Fibroblast of upper back skin (primary cell): ENCODE measurements at regions not wholly inside any gene's neighbourhood (a gene's known extent, or its start where the extent isn't known, plus 50 kb on each side); places are given as distances from the start of the nearest gene placed in this dataset.

Source experiments
- DNase-seq: peaks from one replicate; pipeline ENCODE4 v3.0.0-alpha.2; 2013

DNA sequence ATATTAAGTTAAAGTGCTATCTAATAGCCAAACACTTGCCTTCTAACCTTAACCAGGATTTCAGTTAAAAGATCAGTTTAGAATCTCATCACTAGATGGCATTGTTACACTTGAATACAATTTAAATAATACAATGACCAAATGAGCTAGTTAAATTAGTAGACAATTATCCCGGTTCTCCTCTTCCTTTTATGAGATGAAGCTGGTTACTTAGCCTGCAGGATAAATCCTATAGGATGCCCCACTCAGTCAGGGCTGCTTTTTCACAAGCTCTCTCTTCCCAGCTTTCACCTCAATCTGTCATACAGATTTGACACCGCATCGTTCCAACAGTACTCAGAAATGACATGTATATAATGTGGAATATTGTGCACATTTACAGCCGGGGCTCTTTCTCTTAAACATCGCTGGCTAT lies 678.8 kb downstream of the KCNJ3 start:
- DNase-seq = peak; percentile 16

DNA sequence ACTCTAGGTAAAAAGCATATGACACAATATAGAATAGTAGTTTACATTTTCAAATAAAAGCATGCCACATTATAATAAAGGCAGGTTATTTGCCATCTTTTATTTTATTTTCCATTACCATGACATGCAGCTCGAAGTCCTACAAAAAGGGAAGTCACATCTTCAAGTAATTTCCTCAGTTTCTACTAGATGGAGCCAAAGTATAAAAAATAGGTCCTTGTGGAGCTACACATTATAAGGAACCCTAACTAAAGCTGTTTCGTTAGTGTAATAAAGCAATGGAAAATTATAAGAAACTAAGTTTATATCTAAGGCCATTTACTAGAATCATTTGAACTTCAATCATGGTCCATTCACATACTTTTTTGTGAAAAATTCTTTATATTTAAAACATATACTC lies 674.5 kb downstream of the KCNJ3 start:
- peak; percentile 10 for DNase-seq

DNA sequence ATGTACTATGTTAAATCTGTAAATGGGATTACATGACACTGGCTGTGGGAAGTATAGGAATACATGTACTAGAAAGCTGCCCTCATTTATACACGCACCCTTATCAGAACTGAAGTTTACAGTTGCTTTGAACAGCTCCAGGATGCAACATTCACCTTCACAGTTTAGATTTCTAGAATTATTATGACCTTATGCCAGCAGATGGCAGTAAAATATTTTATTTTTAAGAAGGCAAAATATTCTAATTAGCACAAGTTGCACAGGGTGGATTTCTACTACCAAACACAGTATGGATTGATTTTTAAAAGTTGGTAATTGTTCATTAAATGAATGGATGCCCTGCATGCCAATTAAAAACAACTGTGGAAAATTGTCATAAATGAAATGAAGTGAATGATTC lies 670.4 kb downstream of the KCNJ3 start:
- peak; percentile 1 for DNase-seq

DNA sequence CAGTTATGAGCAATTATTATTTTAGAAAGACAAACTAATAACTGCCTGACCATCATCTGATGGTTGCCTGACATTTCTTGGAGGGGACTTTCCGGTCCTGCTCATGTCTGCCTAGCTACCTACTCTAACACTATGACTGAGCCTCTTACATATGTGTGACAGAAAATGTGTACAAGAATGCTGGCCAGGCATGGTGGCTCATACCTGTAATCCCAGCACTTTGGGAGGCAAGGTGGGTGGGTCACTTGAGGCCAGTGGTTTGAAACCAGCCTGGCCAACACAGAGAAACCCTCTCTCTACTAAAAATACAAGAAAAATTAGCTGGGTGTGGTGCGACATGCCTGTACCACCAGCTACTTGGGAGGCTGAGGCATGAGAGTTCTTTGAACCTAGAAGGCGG lies 666.3 kb downstream of the KCNJ3 start:
- no peak for DNase-seq

DNA sequence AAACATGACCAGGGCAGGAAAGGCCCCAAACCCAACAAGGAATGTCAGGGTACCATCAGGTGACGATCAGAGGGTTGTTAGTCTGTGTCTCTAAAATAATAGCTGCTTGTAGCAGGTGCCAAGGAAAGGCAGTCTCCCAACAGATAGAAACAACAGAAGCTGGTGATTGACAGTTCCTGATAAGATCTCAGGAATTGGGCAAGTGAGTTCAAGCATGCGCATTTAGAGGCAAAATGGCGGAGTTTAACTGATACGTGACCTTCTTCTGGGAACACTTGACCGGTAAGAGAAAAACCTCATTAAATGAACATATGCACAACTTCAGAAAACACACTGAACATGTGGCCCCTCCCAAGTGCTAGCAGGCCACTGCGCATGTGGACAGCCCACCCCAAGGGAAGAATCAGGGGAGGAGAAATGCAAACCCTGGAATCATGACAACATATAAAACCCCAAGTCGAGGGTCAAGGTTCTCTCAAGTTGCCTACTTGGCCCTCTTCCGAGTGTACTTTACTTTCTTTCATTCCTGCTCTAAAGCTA lies 664.9 kb downstream of the KCNJ3 start:
- DNase-seq = no peak

DNA sequence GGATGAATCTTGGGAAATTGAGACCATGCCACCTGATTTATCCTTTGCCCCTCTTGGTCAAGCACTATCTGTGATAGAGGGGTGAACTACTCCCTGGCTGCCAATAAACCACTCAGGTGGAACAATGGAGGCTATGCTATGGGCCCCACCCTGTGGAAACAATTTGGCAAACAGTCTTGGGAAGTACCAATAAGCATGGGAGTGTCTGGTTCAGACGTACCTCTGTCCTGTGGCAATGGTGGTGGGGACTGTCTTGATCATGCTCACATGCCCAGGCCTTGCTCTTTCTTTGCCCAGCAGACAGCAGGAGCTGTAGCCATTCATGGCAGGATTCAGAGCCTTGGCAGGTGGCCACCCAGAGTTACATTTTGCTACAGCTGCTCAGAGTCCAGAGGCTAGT lies 658.7 kb downstream of the KCNJ3 start:
- DNase-seq = no peak

DNA sequence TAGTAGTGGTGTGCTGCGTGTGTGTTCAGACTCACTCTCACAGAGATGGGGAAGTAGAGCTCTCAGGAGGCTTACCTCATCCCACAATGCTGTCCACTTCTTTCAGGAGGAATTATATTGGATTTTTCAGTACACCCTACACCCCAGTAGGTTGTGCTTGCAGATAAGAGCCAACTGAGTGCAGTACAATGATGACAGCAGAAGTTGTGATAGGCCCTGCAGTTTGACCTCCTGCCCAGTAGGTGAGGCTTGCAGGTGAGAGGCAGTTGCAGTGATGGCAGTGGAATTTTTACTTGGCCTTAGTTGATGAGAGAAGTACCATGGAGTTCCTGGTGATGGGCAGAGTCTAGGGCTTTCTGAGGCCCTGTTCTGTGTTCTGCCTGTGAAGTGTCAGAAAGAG lies 657.8 kb downstream of the KCNJ3 start:
- DNase-seq = no peak

DNA sequence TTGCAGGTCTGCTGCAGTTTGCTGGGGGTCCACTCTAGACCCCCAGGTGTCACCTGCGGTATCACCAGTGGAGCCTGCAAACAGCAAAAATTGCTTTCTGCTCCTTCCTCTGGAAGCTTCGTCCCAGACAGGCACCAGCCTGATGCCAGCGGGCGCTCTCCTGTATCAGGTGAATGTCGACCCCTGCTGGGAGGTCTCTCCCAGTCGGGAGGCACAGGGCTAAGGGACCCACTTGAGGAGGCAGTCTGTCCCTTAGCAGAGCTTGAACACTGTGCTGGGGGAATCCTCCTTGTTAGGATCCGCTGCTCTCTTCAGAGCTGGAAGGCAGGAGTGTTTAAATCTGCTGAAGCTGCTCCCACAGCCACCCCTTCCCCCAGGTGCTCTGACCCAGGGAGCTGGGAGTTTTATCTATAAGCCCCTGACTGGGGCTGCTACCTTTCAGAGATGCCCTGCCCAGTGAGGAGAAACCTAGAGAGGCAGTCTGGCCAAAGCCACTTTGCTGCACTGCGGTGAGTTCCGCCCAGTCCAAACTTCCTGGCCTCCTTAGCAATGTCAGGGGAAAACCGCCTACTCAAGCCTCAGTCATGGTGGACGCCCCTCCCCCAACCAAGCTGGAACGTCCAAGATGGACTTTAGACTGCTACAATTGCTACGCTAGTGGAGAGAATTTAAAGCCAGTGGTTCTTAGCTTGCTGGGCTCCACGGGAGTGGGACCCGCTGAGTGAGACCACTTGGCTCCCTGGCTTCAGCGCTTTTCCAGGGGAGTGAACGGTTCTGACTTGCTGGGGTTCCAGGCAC lies 652.5 kb downstream of the KCNJ3 start:
- no peak for DNase-seq

DNA sequence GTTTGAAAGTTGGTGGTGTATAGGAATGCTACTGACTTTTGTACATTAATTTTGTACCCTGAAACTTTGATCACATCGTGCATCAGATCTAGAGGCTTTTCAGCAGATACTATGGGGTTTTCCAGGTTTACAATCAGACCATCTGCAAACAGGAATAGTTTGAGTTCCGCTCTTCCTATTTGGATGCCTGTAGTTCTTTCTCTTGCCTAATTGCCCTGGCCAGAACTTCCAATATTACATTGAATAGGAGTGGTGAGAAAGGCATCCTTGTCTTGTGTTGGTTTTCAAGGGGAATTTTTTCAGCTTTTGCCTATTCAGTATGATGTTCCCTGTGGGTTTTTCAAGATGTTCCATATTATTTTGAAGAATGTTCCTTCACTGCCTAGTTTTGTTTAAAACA lies 633.5 kb downstream of the KCNJ3 start:
- no peak for DNase-seq

DNA sequence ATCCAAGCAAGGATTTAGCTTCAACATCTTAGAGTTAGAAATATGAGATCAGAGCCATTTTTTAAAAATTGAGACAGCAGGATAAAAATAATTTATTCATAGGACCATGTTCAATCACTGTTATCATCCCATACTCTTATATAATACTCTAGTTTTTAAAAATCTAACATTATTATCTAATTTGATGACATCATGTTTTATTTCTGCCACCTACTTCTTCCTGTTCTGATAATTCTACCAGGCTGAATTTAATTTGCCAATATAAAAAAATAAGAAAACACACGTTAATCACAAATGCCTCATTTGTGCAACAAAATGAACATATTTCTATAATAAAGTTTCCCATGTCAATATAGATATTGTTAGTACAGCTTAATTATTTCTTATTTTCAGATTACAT lies 621.7 kb downstream of the KCNJ3 start:
- no peak for DNase-seq

DNA sequence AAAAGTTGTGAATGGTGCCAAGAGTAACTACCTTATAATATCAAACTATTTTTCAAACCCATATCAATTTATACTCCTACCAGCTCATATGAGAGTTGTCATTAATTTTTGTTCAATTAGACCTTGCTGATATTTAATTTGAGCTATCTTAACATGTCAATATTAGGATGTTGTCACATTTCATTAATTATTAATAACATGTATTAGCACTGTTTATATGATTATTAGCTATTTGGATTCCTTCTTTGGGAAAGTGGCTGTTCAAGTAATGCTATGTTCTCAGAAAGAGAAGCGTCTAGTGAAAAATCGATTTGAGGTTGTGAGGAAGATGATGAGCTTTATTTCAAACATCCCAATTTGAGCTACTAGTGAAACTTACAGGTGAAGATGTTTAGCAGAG lies 620.2 kb downstream of the KCNJ3 start:
- no peak for DNase-seq

DNA sequence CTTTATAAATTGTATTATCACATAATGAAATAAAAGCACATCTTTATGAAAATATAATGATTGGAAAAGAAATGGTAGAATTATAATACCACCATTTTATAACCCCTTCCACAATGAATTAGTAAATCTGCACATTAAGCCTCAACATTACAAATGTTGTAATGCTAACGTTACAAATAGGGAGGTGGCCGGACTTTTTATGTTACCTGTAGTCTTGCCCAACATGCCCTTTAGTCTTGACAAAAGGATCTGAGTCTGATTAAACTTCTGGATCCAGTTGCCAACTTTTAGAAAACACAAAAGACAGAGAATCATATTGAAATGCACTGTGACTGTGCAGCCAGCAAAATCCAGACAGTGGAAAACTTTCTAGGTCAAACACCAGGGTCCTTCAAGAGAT lies 617.3 kb downstream of the KCNJ3 start:
- no peak for DNase-seq

DNA sequence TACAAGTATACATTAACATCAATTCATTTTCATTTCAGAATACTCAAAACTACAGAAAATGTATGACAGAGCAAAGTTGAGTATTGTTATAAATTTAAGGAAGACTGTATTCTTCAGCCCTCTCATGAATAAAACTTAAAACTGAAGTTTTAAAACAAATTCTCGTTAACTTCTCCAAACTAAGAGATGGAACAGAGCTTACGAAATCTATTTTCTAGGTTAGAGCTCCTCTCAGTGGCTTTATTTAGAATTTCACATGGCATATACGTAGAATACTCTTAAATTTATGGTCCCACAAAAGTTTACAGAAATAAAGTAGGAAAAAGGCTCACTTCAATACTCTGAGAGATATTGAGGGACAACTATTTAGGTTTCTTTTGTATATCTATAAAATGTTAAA lies 612.1 kb downstream of the KCNJ3 start:
- peak; percentile 7 for DNase-seq

DNA sequence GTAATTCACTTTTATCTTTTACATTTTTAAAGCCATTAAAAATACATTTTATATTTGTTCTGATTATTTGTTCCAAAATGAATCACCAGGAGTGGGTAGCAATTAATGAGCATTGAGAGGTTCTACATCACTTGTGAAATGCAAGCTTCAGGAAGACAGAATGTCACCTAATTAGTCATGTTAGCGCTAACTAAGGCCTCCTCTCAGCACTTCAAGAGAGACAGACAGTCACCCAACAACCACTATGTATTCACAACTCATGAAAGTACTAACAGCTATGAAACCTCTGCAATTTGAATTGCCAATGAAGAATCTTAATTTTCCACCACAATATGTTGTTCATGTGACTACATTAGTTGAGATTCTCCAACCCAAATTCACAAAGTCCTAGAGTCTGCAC lies 611.0 kb downstream of the KCNJ3 start:
- DNase-seq = no peak

DNA sequence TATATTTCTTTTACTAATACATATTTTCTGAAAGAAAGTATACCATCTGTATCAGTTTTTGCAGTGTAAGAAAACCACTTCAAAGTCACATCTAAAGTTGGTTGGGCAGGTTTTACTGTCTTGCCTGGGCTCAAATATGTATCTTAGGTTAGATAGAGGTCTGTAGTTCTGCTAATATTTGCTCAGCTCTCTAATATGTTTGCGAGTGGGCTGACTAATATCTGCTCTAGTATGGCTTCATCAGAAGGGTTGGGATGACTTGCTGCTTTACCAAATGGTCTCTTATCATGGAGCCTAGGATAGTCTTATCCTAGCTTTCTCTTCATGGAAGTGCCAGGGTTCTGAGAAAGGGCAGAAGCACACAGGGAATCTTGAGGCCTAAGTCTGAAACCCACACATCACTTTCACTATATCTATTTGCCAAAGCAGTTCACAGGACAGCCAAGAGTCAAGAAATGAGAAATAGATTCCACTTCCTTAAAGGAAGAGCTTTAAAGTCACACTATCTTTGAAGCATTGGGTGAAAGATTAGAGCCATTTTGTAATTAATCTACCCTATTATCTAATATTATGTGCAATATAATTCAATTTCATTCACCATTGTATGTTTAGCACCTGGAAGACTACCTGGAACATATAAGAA lies 610.0 kb downstream of the KCNJ3 start:
- no peak for DNase-seq

DNA sequence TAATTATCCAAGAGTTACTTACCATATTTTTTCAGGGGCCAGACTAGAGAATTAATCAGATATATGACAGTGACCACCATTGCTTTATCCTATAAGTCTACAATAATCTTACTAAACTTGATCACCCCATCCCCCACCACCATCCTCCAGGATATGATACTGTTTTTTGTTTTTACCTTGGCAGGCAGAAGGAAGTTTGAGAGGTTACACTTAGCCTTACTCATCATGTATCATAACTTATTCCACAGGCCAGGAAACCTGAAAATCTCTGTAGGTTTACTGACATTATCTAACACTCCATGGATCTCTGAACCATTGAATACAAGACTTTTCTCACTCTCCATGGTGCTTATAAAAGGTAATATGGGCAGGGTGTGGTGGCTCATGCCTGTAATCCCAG lies 602.7 kb downstream of the KCNJ3 start:
- DNase-seq = no peak

DNA sequence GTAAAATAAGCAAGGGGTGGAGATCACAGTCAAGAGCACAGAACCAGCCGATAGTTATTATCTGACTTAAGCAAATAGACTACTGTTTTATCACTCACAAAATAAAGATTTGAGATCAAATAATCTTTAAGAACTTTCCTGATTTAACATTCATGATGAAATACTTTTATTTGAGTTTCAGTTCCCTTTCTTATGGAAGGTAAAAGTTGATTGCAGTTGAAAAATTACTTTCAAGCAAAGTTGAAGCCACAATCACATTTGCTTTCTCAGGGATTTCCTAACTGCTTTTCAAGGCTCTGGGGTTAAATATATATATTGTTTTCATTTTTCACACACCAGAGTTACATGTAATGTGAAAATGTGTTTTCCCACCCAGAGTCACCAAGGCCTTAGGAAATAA lies 599.5 kb downstream of the KCNJ3 start:
- DNase-seq = no peak

DNA sequence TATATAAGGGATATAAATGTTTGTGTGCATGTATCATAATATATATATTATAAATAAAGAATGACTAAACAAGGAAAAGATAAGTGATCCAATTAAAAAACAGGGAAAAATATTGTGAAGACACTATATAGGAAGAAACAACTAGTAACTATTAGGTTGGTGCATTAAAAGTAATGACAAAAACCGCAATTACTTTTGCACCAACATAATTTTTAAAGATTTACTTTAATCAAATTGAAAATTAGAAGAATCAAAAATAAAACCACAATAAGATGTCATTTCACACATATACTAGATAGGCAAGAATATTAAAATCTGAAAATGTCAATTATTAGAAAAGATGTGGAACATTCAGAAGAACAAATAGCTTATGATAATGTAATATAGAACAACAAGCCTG lies 595.9 kb downstream of the KCNJ3 start:
- no peak for DNase-seq

DNA sequence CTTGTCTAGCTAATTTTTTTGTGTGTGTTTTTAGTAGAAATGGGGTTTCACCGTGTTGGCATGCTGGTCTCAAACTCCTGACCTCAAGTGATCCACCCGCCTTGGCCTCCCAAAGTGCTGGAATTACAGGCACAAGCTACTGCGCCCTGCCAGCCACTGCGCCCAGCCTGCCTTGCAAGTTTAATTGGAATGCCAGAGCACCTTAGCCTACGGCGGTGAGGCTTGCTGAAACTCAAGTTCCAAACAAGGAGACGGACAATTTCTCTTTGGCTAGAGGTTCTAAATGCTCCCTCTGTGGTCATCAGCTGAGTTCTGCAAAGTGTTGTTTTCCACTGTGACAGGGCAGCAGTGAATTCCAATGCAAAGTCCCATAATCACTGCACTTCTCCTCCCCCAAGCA lies 583.4 kb downstream of the KCNJ3 start:
- no peak for DNase-seq

DNA sequence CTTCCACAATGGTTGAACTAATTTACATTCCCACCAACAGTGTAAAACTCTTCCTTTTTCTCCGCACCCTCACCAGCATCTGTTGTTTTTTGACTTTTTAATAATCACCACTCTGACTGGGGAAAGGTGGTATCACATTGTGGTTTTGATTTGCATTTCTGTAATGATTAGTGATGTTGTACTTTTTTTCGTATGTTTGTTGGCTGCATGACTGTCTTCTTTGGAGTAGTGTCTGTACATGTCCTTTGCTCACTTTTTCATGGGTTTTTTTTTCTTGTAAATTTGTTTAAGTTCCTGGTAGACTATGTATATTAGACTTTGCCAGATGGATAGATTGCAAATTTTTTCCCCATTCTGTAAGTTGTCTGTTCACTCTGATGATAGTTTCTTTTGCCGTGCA lies 574.8 kb downstream of the KCNJ3 start:
- no peak for DNase-seq

DNA sequence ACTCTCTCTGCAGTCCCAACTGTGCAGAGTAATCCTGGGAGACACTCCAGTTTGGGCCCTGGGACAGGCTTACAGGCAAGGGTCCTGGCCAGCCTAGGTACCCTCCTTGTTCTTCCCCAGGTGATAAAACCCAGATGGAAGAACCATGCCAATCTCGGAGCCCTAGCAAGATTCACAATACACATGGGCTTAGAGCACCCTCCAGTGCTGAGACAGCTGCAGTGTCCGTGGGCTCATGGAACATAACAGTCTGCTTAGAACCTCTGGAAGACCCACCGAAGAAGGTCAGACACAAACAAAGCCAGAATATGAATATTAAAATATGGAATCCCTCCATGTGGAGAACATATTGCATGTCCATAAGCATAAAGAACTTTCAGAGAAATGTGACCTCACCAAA lies 568.1 kb downstream of the KCNJ3 start:
- DNase-seq = no peak

DNA sequence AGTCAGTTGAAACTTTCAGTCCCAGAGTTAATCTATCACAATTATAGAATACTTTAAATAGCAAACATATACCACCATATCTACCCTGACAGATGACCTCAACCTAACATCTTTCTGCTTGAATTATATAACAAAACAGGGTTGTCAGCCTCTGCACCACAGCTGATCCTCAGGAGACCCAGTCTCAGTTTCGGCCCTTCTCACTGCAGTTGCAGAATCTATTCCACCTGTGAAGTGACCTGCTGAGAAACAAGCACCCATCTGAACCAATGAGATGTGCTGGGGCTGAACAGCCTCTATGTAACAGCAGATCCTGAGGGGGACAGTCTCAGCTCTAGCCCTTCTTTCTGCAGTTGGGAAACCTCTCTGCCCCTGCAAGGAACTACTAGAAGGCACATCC lies 567.6 kb downstream of the KCNJ3 start:
- no peak for DNase-seq

DNA sequence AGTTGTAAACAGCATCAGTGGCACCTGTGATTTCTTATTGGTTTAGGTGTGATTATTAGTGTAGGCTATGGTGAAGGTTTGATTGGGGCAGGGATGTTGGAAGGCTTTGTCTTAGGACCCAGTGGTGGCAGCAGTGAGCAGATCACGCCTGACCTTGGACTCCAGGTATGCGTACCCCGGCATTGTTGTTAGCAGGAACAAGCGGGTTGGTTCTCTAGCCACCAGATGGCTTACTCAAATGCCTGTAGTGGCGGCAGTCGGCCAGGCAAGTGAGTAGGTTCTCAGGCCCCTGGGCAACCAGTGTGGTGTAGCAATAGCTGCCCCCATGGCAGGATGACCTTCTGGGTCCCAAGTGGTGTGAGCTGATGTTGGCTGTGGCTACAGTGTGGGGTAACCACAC lies 558.3 kb downstream of the KCNJ3 start:
- DNase-seq = no peak

DNA sequence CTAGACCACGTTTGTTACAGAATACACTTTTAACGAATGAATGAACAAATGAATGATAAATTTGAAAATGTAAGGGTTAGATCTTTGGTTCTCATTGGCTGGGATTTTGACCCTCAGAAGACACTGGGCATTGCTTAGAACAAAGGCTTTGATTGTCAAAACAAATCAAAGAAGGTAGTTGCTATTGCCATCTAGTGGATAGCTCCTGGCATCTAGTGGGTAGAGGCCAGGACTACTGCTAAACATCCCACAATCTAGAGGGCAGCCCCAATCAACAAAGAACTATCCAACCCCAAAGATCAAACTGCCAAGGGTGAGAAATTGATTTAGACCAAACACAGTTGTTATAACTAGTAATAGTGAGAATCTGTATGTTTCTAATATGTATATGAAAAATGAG lies 552.3 kb downstream of the KCNJ3 start:
- no peak for DNase-seq

DNA sequence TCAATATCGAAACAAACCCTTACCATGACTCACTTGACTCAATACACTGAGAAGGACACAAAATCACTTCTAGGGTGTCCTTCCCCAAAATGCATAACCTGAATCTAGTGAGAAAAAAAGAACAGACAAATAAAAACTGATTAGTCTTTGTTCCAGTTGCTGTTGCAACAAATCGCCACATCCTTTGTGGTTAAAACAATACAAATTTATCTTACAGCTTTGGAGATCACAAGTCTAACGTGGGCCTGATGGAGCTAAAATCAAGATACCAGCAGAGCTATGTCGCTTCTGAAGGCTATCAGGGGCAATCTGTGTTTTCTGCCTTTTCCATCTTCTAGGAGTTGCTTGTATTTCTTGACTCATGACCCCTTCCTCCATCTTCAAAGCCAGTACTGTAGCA lies 541.7 kb downstream of the KCNJ3 start:
- DNase-seq = no peak
